GM19397 (cell line): ENCODE measurements at regions not wholly inside any gene's neighbourhood (a gene's known extent, or its start where the extent isn't known, plus 50 kb on each side); places are given as distances from the start of the nearest gene placed in this dataset.
"Not testable (repeated sequence)": the region's sequence is repeated elsewhere in the genome, so short reads cannot be mapped to it uniquely, and the experiment has no call there.

Experiments used
- ATAC-seq: cut with Tn5 transposase; IDR thresholded peaks from one replicate; pipeline ENCODE4 v1.9.1; 2021; ENCODE audit warnings: mild to moderate bottlenecking, moderate library complexity; ENCODE audit not compliant: unreplicated experiment

GRCh38 chr2:83342860-83343329, 1116.2 kb downstream of the SUCLG1 start:
- no peak for ATAC-seq

DNA sequence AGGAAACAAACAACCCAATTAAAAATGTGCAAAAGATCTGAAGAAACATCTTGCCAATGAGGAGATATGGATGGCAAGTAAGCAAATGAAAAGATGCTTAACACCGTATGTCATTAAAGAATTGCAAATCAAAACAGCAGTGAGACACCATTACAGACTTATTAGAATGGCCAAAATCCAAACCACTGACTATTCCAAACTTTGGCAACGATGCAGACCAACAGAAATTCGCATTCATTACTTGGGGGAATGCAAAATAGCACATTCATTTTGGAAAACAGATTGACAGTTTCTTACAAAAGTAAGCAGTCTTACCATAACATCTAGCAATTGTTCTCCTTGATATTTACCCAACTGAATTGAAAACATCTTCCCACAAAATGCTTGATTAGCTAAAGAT, 1118.7 kb downstream of the SUCLG1 start:
- no peak for ATAC-seq

DNA sequence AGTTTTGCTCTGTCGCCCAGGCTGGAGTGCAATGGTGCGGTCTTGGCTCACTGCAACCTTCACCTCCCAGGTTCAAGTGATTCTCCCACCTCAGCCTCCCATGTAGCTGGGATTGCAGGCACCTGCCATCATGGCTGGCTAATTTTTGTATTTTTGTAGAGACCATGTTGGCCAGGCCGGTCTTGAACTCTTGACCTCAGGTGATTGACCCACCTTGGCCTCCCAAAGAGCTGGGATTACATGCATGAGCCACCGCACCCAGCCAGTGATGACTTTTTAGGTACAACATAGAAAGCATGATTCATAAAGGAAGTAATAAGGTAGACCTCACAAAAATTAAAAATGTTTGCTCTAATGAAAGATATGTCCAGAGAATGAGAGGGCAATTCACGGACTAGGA, 1119.1 kb downstream of the SUCLG1 start:
- not testable (repeated sequence) for ATAC-seq

GRCh38 chr2:83331810-83332209, 1127.3 kb downstream of the SUCLG1 start:
- no peak for ATAC-seq

DNA sequence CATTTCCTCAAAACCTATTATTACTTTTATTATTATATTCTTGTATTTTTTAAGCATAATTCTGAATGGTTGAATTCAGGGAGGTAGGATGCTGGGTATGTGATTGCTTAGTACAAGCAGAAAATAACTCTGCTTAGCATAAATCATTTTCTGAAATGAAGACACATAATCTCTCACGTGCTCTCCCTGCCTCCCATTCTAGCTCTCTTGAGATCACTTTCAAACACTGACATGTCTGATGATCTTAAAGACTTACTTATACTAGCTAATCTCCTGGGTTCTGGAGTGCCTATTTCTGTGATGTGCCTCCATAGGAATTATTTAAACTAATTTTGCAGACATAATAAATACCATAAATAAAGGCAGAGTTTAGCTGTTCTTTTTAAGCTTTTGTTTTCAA, 1136.0 kb downstream of the SUCLG1 start:
- ATAC-seq = no peak

DNA sequence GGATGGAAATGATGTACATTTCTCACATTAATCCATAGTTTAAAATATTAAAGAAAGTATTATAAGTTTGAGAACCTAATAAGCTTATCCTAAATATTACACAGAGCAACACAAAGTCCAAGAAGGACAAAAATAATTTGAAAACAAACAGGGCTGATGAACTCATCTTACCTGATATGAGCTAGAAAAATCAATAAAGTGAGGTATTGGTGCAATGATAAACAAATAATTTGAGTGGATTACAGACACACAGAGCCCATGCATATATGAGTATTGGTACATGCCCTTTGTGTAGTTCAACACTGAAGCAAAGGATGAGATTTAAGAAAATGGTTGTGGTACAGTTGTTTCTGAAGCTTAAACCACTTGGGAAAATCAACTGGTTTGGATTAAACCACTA, 1139.0 kb downstream of the SUCLG1 start:
- no peak for ATAC-seq

DNA sequence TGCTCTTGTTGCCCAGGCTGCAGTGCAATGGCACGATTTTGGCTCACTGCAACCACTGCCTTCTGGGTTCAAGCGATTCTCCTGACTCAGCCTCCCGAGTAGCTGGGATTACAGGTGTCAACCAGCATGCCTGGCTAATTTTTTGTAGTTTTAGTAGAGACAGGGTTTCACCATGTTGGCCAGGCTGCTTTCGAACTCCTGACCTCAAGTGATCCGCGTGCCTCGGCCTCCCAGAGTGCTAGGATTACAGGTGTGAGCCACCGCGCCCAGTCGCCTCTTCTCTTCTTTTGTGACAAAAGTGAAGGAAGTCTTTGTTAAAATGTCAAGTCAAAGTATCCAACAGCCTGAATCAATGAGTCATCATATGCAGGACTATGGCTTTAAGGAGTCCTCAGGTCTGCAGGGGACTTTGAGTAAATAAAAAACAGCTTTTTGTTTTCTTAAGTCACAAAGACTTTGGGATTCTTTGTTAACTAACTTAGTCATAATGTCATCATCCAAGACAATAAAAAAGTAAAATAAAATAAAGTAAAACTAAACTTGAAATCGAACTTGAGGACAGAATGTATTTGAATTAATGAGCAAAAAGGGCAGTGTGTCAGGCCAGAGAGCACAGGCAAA, 1153.2 kb downstream of the SUCLG1 start:
- no peak for ATAC-seq

- no peak for ATAC-seq
These were observed 1168.0 kb downstream of the SUCLG1 start for GRCh38 chr2:83291083-83291482.

DNA sequence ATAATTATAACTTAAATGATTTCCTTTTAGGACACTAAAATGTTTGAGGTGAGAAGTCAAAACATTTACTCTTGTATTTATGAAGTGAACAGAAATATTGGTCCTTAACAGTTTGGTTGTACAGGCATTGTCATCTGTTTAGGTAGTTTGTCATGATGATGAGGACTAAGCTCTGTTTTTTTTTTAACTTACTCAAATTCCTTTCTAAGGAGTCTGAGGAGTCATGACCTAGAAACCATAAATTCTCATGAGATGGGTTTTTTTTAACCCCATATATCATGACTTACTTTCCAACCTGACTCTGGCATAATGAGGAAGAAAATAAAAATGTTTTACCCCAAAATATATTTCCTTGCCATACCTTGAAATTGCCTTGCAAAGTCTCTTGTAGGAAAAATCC, 1176.2 kb downstream of the SUCLG1 start:
- no peak for ATAC-seq

DNA sequence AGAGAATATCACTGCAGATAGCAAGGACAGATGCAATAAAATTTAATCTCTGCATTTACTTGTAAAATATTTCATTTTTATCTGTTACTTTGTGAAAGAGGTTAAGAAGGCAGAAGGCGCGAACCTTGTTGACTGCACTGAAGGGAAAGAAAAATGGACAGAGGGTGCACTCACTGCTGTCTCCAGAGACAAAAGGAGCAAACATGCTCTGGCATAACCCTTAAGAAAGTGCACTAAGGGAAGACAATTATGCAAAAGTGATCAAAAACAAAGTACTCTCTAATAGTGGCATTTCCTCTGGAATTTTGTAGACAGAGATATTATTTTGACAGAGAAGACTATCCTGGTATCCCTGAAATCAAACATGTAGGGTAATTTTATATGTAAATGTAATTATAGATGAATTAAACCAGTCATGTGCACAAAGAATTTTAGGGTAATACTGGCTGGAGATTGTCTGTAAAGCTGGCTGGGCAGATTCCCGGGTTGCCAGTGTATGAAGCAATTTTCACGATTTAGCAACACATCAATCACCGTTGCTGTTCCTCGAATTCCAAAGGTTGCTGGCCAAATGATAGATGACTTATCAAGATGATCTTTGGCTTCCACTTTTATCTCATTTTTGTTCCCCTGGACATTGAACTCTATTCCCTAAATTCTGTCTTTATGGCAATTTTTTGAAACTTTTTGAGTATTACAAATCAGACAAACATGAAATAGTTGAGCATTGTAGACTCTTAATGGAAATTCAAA, 1176.9 kb downstream of the SUCLG1 start:
- no peak for ATAC-seq

DNA sequence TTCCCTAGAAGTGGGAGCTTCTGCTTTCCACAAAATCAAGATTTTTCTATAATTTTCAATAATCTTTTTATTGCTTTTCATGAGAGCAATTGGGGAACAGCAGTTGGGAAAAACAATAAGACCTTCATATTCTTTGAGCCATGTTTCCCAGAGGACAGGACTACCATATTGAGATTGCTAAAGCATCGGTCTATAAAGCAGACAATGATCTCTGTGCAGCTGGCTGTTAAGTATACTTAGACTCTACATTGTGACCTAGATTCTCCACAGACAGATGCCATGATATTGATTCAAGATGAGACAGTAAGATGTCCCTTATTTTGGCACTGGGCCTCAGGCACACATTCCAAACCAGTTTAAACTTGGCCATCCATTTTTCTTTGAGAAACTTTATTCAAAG, 1178.7 kb downstream of the SUCLG1 start:
- no peak for ATAC-seq

DNA sequence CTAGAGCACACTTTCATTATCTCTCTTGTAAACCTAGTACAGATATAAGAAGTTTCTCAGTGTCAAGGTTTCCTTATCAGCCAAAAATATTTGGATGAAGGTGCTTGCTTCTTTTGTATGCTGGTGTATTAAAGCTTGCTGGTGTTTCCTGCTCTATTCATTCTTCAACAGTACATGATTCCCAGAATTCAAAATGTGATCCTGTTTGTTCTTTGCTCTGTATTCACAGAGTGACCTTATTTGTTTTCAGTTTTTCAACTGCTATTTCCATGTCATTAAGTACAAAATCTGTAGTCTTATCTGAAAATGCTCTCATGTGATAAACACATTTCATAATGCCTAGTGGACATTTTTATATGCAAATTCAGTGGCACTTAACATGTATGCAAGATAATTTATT, 1185.8 kb downstream of the SUCLG1 start:
- no peak for ATAC-seq

DNA sequence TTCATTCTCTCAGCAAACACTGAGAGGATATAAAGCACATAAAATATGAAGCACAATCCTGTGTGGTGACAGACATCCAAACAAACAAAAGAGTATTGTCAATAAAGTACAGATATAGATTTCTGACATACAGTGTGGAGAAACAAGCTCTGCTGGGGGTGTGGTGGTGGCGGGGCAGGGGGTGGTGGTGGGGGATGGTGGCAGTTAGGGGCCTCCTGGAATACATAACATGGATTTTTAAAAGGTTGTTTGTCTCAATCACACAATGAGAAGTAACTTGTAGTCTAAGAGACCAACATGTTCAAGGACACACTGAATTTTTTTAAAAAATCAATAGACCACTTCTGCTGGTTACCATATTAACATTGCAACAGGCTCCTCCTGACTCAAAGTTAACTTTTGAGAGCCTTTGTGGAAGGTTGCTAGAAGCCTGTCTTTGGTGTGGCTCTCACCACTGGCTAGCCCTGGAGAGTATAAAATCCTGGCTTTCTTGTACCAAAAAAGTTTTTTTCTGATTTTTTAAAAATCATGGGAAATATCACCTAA, 1197.4 kb downstream of the SUCLG1 start:
- ATAC-seq = no peak

- ATAC-seq = no peak
These were observed 1205.2 kb downstream of the SUCLG1 start for GRCh38 chr2:83253848-83254247.

DNA sequence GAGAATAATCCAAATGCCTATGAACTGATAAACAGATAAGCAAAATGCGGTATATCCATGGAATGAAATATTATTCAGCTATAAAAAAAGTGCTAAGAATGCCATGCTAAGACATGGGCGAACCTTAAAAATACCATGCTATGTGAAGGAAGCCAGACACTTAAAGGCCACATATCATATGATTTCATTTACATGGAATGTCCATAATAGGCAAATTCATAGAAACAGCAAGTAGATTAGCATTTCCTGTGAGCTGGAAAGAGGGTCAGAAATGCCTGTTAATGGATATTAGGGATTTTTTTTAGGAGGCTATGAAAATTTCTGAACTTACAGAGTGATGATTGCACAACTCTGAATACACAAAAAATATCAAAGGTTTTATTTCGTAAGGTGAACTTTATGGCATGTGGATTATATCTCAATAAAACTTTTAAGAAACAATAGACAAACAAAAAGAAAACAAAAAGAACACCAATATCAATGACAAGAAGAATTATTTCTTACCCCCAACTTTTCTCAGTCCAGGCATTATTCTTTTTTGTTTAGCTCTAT, 1207.7 kb downstream of the SUCLG1 start:
- ATAC-seq = no peak

GRCh38 chr2:83245806-83246537, 1213.1 kb downstream of the SUCLG1 start:
- ATAC-seq = not testable (repeated sequence)

GRCh38 chr2:83240611-83241010, 1218.5 kb downstream of the SUCLG1 start:
- no peak for ATAC-seq

DNA sequence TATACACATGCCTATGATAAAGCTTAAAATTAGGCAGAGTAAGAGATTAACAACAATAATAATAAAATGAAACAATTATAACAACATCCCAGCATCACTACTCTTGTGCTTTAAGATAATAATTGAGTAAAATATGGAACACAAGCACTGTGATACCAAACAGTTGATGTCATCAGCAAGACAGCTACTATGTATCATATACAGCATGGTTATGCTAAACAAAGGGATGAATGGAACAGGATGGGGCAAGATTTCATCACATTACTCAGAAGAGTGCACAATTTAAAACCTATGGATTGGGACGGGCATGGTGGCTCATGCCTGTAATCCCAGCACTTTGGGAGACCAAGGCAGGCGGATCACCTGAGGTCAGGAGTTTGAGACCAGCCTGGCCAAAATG, 1221.0 kb downstream of the SUCLG1 start:
- no peak for ATAC-seq

DNA sequence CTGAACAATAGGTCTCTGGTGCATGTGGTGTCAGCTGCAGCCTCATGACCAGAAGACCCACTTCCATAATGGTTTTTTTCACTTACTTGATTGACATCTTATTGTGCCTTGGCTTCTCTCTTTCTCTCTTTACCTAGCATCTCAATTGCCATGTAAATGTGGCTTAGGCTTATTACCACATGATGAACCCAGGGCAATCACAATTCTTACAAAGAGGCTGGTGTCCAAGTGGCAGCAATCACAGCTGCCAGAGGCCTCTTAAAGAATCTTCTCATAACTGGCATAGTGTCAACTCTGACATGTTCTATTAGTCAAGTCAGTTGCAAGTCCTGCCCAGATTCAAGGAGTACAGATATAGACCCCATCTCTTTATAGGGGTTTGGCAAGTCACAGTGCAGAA, 1224.8 kb downstream of the SUCLG1 start:
- ATAC-seq = no peak

GRCh38 chr2:83233781-83234180, 1225.3 kb downstream of the SUCLG1 start:
- ATAC-seq = no peak

GRCh38 chr2:83233326-83233725, 1225.8 kb downstream of the SUCLG1 start:
- no peak for ATAC-seq
